ENCODE measurements at regions not wholly inside any gene's neighbourhood (a gene's known extent, or its start where the extent isn't known, plus 50 kb on each side); places are given as distances from the start of the nearest gene placed in this dataset.
"Not testable (repeated sequence)": the region's sequence is repeated elsewhere in the genome, so short reads cannot be mapped to it uniquely, and the experiment has no call there.

DNA sequence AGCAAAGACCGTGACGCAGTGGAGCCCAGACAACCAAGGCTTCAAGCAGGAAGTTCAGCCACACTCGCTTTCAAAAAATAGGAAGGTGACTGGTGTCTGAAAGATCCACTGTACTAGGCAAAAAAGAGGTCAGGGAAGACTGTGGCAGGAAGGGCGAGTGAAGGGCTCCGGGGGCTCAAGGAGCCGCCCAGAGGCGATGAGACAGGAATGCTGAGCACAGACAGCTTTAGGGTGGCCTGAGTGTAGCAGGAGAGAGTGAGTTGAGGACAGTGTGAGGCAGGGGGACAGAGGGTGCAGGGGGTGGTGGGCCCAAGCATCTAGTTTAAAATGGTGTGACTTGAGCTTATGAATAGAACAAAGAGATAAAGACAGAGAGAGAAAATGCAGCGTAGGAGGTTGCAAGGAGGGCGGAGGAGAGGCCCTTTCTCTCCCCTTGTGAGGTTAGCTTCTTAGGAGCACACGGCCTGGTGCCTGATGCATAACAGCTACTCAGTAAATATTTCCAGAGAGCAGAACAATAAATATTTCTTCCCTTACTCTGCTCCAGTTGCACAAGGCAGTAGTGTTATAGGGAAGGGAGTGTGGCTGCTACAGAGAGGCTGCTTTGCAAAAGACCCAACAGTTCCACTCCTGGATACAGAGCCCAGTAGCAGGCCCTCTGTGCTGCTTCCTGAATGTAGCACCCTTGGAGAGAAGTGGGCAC lies 789.7 kb upstream of the RAB6C start:
- no peak for DNase-seq (ENCODE audit: low spot score)

DNA sequence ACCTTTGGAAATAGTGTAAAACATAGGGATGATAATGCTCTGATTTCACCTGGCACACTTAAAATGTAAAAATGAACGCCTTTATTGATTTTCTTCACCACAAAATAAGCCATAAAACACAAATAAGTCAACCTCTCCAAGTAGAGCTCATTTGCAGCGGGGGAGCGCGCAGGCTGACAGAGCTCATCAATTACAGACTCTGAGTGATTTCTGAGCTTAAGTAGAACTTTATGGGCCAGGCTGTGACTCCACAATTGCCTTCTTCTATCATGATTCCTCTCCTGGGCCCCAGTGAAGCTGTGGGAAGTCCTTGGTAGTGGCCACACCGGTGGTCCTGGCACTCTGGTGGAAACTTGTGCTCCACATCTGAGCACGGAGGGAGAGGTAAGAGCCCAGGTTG lies 789.0 kb upstream of the RAB6C start:
- DNase-seq (ENCODE audit: low spot score) = no peak

DNA sequence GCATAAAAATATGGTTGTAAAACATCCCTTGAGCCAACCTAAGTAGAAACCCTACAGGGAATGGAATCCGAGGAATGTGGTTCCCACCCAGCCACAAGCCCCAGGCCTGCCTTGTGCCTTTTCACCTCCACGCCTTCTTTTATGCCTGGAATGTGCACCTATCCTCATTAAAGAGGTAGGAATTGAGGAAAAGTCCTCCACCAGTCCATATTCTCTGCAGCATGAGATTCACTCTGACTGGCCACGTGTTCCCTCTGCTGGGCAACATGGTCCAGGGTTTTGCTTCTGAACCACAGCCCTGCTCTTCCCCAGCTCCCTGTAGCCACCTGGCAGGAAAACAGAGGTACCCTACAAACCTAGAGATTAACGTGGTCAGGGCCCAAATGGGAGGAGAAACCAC lies 787.9 kb upstream of the RAB6C start:
- no peak for DNase-seq (ENCODE audit: low spot score)

DNA sequence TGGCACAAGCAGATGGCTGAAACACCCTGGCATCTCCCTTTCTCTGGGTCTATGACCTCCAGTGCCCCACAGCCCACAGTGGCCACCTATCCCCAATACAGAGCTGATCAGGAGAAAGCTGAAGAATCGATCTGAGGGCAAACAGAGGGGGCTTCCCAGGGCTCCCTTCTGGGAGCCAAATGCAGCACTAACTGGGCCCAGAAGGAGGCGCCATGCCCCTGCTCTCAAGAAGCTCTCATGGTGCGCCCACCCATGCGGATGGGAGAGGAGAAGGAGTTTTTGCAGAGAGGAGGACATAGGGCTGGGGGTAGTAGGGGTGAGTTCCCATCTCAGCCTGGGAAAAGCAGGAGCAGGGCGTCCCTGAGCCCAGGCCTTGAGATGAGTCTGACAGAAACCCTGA lies 787.3 kb upstream of the RAB6C start:
- DNase-seq (ENCODE audit: low spot score) = no peak

DNA sequence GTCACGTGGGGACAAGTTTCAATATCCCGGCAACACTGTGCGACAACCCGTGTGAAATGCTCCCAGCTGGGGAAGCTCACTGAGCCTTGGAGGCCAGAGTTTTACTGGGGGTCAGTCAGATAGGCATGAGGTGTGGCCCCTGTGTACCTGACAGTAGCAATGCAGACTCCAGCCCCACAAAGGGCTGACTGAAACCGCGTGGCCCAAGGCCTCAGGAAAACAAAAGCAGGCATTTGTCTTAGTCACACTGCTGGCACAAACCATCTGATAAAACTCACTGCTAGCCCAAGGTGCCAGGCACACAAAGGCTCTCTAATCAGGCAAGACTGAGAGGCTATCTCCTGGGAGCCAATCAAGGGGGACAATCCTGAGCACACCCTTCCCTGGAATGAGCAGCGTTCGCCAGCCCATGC lies 786.6 kb upstream of the RAB6C start:
- no peak for DNase-seq (ENCODE audit: low spot score)

DNA sequence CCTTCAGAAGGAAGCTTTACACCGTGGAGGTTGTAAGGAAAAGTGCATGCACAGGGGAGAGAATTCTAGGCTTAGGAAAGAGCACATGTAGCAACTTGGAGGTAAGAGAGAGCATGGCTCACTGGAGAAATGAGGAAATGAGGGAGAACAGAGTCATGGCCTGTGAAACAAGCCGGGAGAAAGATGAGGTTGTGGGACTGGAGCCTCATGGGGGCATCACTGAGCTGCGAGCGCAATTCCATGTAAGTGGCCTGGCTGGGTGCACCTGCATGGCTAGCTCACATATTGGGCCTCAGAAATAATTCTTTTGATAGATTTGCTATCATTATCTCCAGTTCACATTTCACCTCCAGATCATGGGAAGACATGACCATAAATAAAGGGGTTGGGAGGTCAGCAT lies 785.5 kb upstream of the RAB6C start:
- no peak for DNase-seq (ENCODE audit: low spot score)

DNA sequence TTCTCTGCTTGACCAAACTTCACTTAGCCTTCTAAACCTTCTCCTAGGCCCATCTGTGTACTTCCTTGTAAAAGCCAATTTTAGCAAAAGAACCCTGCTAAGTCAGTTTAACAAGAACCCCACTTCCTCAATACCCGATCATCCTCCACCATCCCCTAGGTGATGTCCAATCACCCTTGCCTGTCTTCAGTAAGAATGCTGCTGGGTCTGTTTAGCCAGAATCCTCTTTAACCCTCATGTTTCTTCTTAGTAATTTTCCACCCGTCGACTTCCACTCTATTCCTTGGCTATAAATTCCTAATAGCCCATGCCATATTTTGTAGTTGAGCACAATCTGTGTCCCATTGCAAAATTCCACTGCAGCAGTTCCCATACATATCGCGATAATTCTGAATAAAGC lies 780.0 kb upstream of the RAB6C start:
- DNase-seq (ENCODE audit: low spot score) = peak; percentile 18

DNA sequence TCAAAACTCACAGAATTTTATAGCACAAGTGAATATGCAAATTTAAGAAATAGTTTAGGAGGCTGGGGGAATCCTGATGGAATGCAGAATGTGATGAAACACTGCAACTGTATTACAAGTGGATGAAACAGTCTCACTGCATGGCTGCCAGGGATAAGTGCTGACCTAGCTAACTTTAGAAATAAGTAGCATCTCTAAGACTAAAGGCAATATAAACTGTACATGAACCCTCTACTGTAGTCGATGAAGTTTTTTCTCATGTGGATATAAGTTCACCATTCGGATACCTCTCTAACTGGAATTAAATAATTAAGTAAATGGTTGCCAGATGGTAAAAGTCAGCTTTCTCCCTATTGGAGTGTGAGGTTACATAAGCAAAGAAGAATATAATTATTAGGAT lies 777.8 kb upstream of the RAB6C start:
- DNase-seq (ENCODE audit: low spot score) = no peak

DNA sequence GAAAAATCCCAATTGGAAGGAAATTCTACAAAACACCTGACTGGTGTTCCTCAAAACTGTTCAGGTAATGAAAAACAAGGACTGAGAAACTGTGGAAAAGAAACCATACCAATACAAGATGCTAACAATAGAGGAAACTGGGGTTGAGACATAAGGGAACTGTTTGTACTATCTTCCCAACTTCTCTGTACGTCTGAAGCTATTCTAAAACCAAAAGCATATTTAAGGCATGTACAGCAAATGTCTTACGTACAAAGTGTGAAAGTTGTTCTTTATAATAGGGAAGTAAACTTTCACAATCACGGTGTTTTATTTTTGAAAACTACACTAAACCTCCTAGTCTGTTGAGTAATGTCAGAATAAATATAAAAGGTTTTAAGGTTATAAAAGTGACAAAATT lies 776.1 kb upstream of the RAB6C start:
- peak; percentile 50 for DNase-seq (ENCODE audit: low spot score)

DNA sequence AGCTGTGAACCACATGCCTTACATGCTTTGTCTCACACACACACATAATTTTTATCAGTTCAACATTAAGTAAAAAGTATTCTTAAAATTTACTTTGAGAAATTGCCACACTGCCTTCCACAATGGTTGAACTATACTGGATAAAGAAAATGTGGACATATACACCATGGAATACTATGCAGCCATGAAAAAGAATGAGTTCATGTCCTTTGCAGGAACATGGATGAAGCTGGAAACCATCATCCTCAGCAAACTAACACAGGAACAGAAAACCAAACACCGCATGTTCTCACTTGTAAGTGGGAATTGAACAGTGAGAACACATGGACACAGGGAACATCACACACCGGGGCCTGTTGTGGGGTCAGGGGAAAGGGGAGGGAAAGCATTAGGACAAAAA lies 774.9 kb upstream of the RAB6C start:
- DNase-seq (ENCODE audit: low spot score) = not testable (repeated sequence)

DNA sequence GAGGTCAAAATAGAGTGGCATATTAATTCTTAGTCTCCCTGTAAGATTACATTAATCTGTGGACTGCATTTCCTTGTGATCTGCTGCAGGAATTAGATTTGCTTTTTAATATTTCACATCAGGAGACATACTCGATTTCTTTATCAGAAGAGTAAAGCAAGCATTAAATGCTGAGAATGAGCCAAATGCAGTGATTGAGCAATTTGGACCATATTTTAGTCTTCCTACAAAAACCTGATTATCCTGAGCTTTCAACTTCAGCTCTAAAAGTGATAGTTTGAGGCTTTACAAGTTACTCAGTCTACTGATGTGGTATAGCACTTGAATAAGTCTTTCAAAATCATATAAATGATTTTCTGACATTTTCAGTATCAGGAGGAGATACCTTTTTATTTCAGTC lies 774.3 kb upstream of the RAB6C start:
- DNase-seq (ENCODE audit: low spot score) = no peak

DNA sequence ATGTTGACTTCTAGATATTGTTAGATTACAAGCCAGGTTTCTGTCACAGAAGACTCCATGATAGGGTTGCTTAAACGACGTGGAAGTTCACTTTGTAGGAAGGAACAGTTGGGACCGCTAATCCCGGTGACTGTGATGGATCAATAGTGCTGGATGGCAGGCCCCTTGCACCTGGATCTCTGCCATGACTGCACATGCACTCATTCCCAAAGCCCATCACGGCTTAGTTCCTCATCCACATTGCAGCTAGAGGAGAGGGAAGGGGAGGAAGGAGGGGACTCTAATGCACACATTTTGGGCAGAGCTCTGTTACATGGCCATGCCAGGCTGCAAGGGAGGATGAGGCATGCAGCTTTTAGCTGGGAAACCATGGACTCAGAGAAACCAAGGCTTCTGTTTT lies 773.7 kb upstream of the RAB6C start:
- no peak for DNase-seq (ENCODE audit: low spot score)

DNA sequence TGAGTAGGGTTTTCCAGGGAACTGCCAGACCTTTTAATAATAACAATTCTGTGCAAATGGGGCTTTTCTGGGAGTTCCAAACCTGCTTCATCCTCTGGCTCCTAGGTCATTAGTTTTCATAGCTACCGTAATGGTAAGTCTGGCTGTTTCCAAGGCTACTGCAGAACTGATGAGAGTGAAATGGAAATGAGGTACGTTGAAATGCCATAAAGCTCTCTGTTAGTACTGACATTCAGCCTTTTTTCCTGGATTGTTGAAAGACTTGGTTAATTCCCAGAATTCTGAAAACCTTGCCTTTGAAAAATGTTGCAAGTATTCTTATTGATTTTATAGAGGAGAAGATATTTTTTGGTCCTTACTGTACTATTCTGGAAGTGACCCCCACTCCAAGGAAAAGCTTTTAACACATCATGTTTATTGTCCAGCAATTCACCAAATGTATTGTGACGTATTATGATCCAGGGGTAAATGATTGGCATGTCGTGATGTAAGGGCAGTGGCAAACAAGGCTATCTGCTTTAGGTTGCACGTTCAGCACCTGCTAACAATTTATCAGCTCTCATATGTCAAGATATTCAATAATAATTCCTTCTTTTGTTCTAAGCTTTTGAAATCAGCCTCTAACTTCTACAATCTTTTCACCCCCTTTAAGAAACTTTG lies 767.0 kb upstream of the RAB6C start:
- no peak for DNase-seq (ENCODE audit: low spot score)

DNA sequence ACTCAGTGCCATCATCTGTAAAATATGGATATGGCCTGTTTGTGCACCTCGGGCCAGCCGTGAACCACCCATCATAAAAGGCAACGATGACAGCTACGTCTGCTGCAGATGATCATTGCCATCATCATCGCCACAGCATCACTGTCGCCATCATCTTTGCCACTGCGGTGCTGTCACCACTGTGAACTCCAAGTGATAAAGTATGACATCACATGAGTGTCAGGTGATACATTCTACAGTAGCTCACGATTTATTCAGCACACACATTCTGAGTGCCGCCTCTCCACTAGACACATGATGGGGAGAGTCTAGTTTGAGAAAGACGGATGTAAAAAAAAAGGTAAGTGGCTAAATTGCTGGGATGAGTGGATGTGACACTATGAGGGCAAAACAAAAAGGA lies 755.4 kb upstream of the RAB6C start:
- no peak for DNase-seq (ENCODE audit: low spot score)

DNA sequence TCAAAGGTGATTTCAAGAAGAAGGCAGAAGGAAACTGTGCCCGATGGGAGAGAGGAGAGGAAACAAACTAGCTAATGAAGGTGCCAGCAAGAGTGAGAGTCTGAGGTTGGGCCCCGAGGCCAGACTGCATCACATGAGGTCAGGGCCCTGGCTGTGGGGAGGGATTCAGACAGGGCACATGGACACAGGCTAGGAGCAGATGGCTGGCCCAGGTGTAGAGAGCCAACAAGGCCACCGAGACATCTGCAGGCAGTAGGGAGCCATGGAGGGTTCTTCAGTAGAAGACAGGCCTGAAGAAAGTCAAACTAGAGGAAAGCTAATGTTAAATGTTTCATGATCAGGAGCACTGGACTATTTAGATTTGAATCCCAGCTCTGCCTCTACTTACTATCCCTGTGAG lies 755.0 kb upstream of the RAB6C start:
- DNase-seq (ENCODE audit: low spot score) = no peak

DNA sequence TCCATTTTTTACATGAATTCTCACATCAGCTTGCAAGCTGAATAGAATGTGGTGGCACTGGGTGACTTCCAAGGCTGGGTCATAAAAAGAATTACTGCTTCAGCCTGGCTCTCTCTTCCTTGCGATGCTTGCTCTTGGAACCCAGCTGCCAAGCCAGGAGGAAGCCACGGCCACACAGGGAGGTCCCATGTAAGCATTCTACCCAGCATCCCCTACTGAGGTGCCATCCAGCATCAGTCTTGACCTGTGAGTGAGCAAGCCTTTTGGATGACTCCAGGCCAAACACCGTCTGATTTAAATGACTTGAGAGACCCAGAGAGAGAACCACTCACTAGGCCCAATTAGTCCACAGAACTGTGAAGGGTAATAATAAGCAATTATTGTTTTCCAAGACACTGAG lies 750.3 kb upstream of the RAB6C start:
- no peak for DNase-seq (ENCODE audit: low spot score)

DNA sequence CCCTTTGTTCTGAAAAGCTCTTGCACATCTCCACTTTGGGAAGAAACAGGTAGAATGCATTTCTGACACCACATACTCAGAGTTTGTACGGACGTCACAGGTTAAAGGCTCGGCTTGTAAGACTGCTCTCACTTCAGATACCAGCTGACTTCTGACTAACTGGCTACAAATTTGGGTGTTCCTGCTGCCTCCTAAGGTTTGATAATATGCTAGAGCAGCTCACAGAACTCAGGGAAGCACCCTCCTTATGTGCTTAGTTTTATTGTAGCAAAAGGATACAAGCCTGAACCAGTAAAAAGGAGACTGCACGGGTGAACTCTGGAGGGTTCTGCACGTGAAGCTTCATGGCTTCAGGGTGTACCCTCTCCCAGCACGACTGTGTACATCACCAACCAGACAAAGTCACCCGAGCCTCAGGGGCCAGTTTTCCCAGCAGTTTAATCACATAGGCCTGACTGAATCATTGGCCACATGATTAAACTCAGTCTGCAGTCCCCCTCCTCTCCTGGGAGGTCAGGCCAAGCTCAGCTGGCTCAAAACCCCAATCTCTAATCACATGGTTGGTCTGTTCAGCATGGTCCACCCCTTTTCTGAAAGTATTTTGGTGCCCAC lies 749.5 kb upstream of the RAB6C start:
- DNase-seq (ENCODE audit: low spot score) = no peak

DNA sequence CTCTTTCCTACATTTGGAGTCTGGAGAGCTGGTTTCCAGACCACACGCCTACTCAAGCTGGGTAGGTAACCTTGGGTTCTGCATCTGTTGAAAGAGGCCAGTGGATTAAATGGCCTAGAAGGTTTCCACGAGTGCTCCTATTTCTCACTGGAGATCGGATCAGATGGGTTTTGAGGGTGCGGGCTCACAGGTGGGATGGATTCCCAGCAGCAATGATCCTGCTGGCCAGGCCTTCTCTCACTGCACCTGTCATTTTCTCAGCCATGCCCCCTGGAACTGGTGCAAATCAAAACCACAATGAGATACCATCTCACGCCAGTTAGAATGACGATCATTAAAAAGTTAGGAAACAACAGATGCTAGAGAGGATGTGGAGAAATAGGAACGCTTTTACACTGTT lies 747.5 kb upstream of the RAB6C start:
- DNase-seq (ENCODE audit: low spot score) = no peak

DNA sequence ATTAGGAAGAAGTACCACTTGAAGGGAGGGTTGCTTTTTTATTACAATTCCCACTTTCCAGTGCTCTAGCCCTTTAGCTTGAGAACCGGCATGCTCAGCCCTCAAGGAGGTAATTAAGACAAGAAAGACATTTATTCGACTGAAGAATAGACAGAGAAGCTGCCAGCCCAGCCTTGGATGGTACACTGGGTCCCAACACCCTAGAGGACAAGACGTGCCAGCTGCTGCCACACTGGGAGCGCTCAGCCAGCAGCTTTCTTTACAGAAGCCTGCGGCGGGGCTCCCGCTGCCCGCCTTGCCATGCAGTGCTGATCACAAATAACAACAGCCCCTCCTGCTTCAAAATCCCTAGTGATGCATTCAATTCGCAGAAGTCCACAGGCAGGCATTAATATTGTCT lies 746.3 kb upstream of the RAB6C start:
- DNase-seq (ENCODE audit: low spot score) = peak; percentile 48

DNA sequence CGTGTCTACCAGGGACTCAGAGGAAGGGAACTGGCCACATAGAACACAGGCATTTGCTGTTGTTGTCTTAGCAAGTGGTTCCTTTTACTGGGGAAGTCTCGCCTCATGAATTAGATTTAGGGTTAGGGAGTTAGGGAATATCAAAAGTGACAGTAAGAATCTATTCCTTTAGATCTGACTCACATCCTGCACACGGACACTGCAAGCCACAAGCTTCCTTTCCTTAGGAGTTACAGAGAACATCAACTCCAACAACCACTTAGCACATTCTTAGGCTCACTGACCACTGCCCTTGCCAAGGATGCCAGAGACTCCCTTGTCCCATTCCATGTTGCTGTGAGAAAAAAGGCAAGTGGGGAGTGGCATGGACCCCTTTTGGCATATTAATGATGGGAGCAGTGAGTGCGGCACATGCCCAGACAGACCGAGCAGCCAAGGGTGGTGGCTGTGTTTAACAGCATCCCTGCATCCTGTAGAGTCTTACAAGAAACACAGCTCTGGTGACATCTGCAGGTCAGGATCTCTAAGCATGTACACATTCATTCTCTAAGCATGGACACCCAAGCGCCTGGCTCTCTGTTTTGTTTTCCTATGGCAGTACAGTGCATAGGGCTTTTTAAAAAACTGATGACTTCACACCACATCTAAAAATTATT lies 745.6 kb upstream of the RAB6C start:
- peak; percentile 60 for DNase-seq (ENCODE audit: low spot score)

DNA sequence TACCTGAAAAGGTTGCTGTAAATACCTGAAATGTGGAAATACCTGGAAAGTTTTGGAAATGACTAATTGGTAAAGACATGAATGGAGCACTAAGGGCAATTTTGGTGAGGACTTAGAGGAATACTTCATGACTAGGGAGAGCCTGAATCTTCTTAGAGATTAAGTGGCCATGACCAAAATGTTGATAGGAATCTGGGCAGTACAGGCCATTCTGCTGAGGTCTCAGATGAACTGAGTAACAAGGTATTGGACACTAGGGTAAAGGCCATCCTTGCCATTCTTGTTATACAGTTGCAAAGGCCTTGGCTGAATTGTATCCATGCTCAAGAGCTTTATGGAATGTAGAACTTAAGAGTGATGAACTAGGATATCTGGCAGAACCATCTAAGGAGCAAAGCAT lies 742.9 kb upstream of the RAB6C start:
- no peak for DNase-seq (ENCODE audit: low spot score)

DNA sequence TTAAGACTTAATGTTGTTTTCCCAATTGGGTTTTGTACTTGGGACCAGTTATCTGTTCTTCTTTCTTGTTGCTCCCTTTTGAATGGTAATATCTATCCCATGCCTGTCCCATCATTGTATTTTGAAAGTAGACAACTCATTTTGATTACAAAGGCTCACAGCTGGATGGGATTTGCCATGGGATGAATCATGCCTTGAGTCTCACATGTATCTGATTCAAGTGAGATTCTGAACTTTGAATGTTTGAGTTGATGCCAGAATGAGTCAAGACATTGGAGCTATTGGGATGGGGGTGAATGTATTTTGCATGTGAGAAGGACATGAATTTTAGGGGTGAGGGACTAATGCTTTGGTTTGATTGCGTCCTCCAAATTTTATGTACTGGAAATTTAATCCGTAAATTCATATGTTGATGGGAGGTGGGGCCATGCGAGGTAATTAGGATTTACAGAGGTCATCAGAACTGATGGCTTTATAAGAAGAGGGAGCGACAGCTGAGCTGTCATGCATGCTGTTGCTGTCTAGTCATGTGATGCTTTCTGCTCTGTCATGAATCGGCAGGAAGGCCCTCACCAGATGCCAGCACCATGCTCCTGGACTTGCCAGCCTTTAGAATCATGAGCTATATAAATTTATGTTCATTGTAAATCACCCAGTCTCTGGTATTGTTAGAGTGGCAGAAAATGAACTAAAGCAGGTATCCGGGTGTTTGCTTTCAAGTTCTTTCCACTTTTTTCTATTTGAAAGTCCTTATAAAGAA lies 741.3 kb upstream of the RAB6C start:
- no peak for DNase-seq (ENCODE audit: low spot score)
